ENCODE measurements at regions not wholly inside any gene's neighbourhood (a gene's known extent, or its start where the extent isn't known, plus 50 kb on each side); places are given as distances from the start of the nearest gene placed in this dataset.

DNA sequence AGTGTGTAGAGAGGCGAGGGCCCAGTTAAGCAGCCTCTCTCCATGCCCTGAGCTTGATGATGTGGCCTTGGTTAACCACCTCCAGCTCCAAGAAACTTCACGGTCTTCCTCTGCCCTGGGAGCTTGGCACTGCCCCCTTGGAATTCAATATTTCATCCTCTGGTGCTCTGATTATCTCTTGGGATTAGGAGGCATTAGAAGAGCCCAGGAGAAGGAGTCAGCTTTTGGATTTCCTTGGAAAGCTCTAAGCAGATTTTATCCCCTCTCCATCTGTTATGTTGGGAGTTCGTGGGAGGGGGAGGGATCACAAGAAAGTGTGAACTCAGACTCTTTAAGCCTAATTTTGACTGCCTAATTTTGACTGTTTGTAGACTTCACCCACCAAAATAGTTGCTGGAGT lies 132.7 kb upstream of the AGBL1 start:
- Histone ChIP-seq H3K36me3 (no peaks in the 10 kb centered on the region), H3K27me3 (peaks cover 0 to 7% (median 0%) of the 10 kb centered on the region in 4 donors), H3K27ac (no peak overlapping the region), H3K9me3 (no peaks in the 10 kb centered on the region), H3K4me3 (no peak overlapping the region), H3K4me1 (no peaks in the 10 kb centered on the region)
- no peak for DNase-seq
- intact Hi-C loops (cut with DNase I), result no loop called here
- no peak for TF ChIP-seq POLR2A (IDR thresholded peaks at IDR 0.05)
- TF ChIP-seq, protein P1, sequence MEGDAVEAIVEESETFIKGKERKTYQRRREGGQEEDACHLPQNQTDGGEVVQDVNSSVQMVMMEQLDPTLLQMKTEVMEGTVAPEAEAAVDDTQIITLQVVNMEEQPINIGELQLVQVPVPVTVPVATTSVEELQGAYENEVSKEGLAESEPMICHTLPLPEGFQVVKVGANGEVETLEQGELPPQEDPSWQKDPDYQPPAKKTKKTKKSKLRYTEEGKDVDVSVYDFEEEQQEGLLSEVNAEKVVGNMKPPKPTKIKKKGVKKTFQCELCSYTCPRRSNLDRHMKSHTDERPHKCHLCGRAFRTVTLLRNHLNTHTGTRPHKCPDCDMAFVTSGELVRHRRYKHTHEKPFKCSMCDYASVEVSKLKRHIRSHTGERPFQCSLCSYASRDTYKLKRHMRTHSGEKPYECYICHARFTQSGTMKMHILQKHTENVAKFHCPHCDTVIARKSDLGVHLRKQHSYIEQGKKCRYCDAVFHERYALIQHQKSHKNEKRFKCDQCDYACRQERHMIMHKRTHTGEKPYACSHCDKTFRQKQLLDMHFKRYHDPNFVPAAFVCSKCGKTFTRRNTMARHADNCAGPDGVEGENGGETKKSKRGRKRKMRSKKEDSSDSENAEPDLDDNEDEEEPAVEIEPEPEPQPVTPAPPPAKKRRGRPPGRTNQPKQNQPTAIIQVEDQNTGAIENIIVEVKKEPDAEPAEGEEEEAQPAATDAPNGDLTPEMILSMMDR (IDR thresholded peaks at IDR 0.05), result no peak
- WGBS, 2 donors, result 34 to 57% methylated on average over 1 to 3 of the region's 3 CpGs

- Histone ChIP-seq H3K9me3 (no peaks in the 10 kb centered on the region), H3K4me3 (no peak overlapping the region), H3K27ac (no peak overlapping the region), H3K4me1 (no peaks in the 10 kb centered on the region), H3K36me3 (no peaks in the 10 kb centered on the region), H3K27me3 (peaks cover 0 to 7% (median 0%) of the 10 kb centered on the region in 4 donors)
- no peak for TF ChIP-seq POLR2A (IDR thresholded peaks at IDR 0.05)
- TF ChIP-seq, protein P1 (IDR thresholded peaks at IDR 0.05), result no peak
- WGBS, 2 donors, result 82 to 89% methylated on average over 7 of the region's 7 CpGs
- no peak for DNase-seq
- intact Hi-C loops (cut with DNase I), result no loop called here
Measured at GRCh38 chr15:85947936-85948335, 131.7 kb upstream of the AGBL1 start.

DNA sequence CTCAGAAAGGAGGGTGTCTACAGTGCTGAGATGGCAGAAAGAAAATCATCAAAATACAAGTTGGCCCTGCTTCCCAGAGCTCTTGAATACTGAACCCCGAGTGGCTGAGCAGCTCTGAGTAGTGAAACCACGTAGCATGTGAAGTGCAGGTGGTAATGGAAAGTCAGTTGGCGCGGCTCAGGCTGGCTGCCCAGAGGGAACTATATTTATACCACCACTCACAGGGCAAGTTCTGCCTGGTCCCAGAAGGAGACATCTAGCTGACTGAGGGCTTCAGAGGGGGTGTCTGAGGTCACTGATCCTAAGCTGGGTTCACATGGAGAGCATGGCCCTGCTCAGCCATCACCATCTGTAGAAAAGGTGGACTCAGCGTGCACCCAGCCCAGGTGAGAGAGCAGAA lies 129.6 kb upstream of the AGBL1 start:
- Histone ChIP-seq H3K4me3 (no peak overlapping the region), H3K36me3 (no peaks in the 10 kb centered on the region), H3K27me3 (peaks cover 0 to 7% (median 0%) of the 10 kb centered on the region in 4 donors), H3K4me1 (no peaks in the 10 kb centered on the region), H3K9me3 (no peaks in the 10 kb centered on the region), H3K27ac (no peak overlapping the region)
- 51 to 64% methylated on average over 5 of the region's 5 CpGs for WGBS, 2 donors
- TF ChIP-seq, protein P1 (IDR thresholded peaks at IDR 0.05), result no peak
- no peak for TF ChIP-seq POLR2A (IDR thresholded peaks at IDR 0.05)
- intact Hi-C loops (cut with DNase I), result no loop called here
- no peak for DNase-seq

DNA sequence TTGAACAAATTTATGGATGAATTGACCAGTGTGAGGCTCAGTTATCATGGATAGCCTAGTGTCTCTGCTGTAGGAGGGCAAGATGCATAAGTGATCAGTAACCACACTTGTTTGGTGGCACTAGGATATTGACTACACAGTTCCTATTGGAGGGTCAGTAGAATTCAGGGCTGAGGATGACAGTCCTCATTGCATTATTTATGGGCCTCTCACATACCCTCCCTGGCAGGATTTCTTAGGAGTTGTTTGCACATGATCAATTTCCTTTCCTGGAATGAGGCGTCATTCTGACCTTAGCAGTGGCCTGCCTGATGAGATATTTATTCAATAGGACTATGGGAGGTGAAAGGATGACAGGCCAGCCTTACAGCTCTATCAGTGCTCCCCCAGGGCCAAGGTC lies 125.1 kb upstream of the AGBL1 start:
- H3K27me3 ChIP-seq, result peaks cover 0 to 6% (median 0%) of the 10 kb centered on the region in 4 donors
- H3K27ac ChIP-seq, result no peak overlapping the region
- TF ChIP-seq, protein P1 (IDR thresholded peaks at IDR 0.05), result no peak
- H3K36me3 ChIP-seq, result no peaks in the 10 kb centered on the region
- intact Hi-C loops (cut with DNase I), result no loop called here
- no peak for DNase-seq
- no peak overlapping the region for H3K4me3 ChIP-seq
- H3K4me1 ChIP-seq, result no peaks in the 10 kb centered on the region
- WGBS, 2 donors, result 44 to 67% methylated on average over 1 of the region's 1 CpG
- no peaks in the 10 kb centered on the region for H3K9me3 ChIP-seq

GRCh38 chr15:85955501-85956391 lies 123.9 kb upstream of the AGBL1 start:
- H3K4me3 ChIP-seq, result no peak overlapping the region
- no peaks in the 10 kb centered on the region for H3K4me1 ChIP-seq
- no peaks in the 10 kb centered on the region for H3K9me3 ChIP-seq
- TF ChIP-seq POLR2A (IDR thresholded peaks at IDR 0.05), result no peak
- TF ChIP-seq, protein P1 (IDR thresholded peaks at IDR 0.05), result no peak
- DNase-seq, result no peak
- no peak overlapping the region for H3K27ac ChIP-seq
- no peaks in the 10 kb centered on the region for H3K36me3 ChIP-seq
- WGBS, 2 donors, result 78 to 82% methylated on average over 3 of the region's 3 CpGs
- peaks cover 0 to 10% (median 0%) of the 10 kb centered on the region in 4 donors for H3K27me3 ChIP-seq
- intact Hi-C loops (cut with DNase I), result no loop called here
